ENCODE measurements at regions not wholly inside any gene's neighbourhood (a gene's known extent, or its start where the extent isn't known, plus 50 kb on each side); places are given as distances from the start of the nearest gene placed in this dataset.

GRCh38 chr3:26558257-26558656 lies 64.3 kb upstream of the LRRC3B start:
- no peak for DNase-seq

DNA sequence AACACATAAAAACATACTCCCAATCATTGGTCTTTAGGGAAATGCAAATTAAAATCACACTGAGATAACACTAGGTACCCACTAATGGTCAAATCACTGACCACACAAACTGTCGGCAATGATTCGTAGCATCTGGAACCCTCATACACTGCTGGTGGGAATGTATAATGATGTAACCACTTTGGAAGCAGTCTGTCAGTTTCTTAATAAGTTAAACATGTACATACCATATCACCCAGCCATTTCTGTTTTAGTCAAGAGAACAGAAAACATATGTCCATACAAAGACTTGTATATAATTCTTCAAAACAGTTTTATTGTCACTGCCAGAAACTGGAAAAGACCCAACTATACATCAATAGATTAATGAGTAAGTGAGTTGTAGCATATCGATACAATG lies 63.3 kb upstream of the LRRC3B start:
- DNase-seq, result no peak

- no peak for DNase-seq
Measured at GRCh38 chr3:26560081-26560480, 62.5 kb upstream of the LRRC3B start.

- no peak for DNase-seq
Measured at GRCh38 chr3:26562021-26562768, 60.4 kb upstream of the LRRC3B start.

Data from activated CD4-positive, alpha-beta T cell treated with anti-CD3 and anti-CD28 coated beads, Interleukin-2, amount 50 U/mL, for 48 hours (primary cell).